ENCODE measurements at regions not wholly inside any gene's neighbourhood (a gene's known extent, or its start where the extent isn't known, plus 50 kb on each side); places are given as distances from the start of the nearest gene placed in this dataset.

- Histone ChIP-seq H3K4me3 (no peak overlapping the region), H3K9me3 (replicated peaks; ENCODE audit: control insufficient read depth, insufficient read depth, low read length) (no peaks in the 10 kb centered on the region), H2AFZ (ENCODE audit: control insufficient read depth, low read depth, low read length) (no peak overlapping the region), H3K4me1 (ENCODE audit: control insufficient read depth, insufficient read depth, low read length) (peaks cover 8% of the 10 kb centered on the region; the same call in 1 of the 2 replicates), H3K27ac (ENCODE audit: control insufficient read depth, insufficient read depth) (no peak overlapping the region), H3K4me2 (ENCODE audit: control insufficient read depth, insufficient read depth) (no peak overlapping the region), H3K9ac (ENCODE audit: control insufficient read depth, insufficient read depth, low read length) (no peak overlapping the region), H3K27me3 (replicated peaks in 1 of 2; ENCODE audit: control insufficient read depth in 2 of 2, insufficient read depth in 2 of 2, low read length in 1 of 2) (no peaks in the 10 kb centered on the region), H3K79me2 (ENCODE audit: control insufficient read depth, insufficient read depth, low read length) (no peaks in the 10 kb centered on the region), H3K36me3 (ENCODE audit: control insufficient read depth in 2 of 2, insufficient read depth in 2 of 2, low read length in 1 of 2) (no peaks in the 10 kb centered on the region), H4K20me1 (ENCODE audit: control insufficient read depth, insufficient read depth) (no peaks in the 10 kb centered on the region)
- CTCF ChIA-PET, result interaction anchor here (1.2 to 1.9 kb wide), 2 partner anchors 13 to 305 kb away, joined by 3 to 5 read pairs; partner anchors contain the start of gene SPRY2
- in situ Hi-C loops (cut with MboI) (no loop called here), intact Hi-C loops (cut with micrococcal nuclease; ENCODE audit: unreplicated experiment) (loop anchor here (5.0 to 10.0 kb wide), 2 partner anchors 212 to 410 kb away; no protein-coding TSS in a partner anchor)
- no peak for FAIRE-seq
- POLR2A ChIA-PET, result no interaction called here
- BruUV-seq (replicated peaks), result no TSS peak
- SMC1A ChIA-PET (ENCODE audit: uncharacterized antibody, unreplicated experiment), result interaction anchor here (1.4 to 7.5 kb wide), 6 partner anchors 11 to 260 kb away, joined by 3 to 70 read pairs (median 4); no protein-coding TSS in a partner anchor
- TF ChIP-seq SREBF2 (IDR thresholded peaks at IDR 0.05; ENCODE audit: low read length) (no peak), NR2C1 (IDR thresholded peaks at IDR 0.05) (no peak), MAX (IDR thresholded peaks at IDR 0.05; ENCODE audit: low read depth, low read length) (no peak), RCOR1 (conservative IDR thresholded peaks at IDR 0.05; ENCODE audit: low read depth, low read length) (no peak), FOXM1 (IDR thresholded peaks at IDR 0.05; ENCODE audit: low read depth, low read length) (no peak), PML (IDR thresholded peaks at IDR 0.05; ENCODE audit: low read length) (no peak), BCL3 (IDR thresholded peaks at IDR 0.05; ENCODE audit: borderline replicate concordance, insufficient read depth, low read depth, low read length, poor library complexity, severe bottlenecking) (no peak), MYB (IDR thresholded peaks at IDR 0.05; ENCODE audit: borderline replicate concordance, low read depth, low read length) (no peak), PBX3 (IDR thresholded peaks at IDR 0.05; ENCODE audit: insufficient replicate concordance, low read depth, low read length) (no peak), ZNF24 (IDR thresholded peaks at IDR 0.05) (no peak), RBBP5 (conservative IDR thresholded peaks at IDR 0.05) (no peak), POU2F2 (IDR thresholded peaks at IDR 0.05; ENCODE audit: borderline replicate concordance, low read depth, low read length) (no peak)
- TF ChIP-seq, protein P1, sequence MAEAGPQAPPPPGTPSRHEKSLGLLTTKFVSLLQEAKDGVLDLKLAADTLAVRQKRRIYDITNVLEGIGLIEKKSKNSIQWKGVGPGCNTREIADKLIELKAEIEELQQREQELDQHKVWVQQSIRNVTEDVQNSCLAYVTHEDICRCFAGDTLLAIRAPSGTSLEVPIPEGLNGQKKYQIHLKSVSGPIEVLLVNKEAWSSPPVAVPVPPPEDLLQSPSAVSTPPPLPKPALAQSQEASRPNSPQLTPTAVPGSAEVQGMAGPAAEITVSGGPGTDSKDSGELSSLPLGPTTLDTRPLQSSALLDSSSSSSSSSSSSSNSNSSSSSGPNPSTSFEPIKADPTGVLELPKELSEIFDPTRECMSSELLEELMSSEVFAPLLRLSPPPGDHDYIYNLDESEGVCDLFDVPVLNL (IDR thresholded peaks at IDR 0.05; ENCODE audit: low read depth, low read length), result no peak
- WGBS (ENCODE audit: insufficient coverage, insufficient replicate concordance, low lambda C conversion rate, missing lambda C conversion rate), result 0% methylated on average over 1 of the region's 1 CpG
- DNase-seq (ENCODE audit: low read depth, low spot score), result no peak
- ATAC-seq, result no peak
- RAD21 ChIA-PET (ENCODE audit: unreplicated experiment), result interaction anchor here (1.6 to 5.9 kb wide), 2 partner anchors 14 to 36 kb away, joined by 4 to 49 read pairs; no protein-coding TSS in a partner anchor
Observed at GRCh38 chr13:80035096-80035495, 305.8 kb downstream of the SPRY2 start.

Data from GM12878 (cell line).